Heart left ventricle (tissue), 13 donors: ENCODE measurements at regions not wholly inside any gene's neighbourhood (a gene's known extent, or its start where the extent isn't known, plus 50 kb on each side); places are given as distances from the start of the nearest gene placed in this dataset.

Source experiments
- POLR2A ChIP-seq, 2 donors: fragments of 450-650 bp; IDR thresholded peaks; one replicate each; pipeline ENCODE4 v1.6.1; 2017; ENCODE audit warnings: antibody characterized with exemption in 2 of 2, mild to moderate bottlenecking in 2 of 2, moderate library complexity in 2 of 2
- TF ChIP-seq, protein P1 (sequence below), 12 donors: fragments of 200-600 bp; sonication (generic) in 4 of 12; IDR thresholded peaks; one replicate each; pipeline versions ENCODE4 v1.5.0 to v1.8.0; 2018 to 2022; ENCODE audit warnings: antibody characterized with exemption in 12 of 12, mild to moderate bottlenecking in 5 of 12
- donor health status: ischemic (EF 13 %, LVEDD 7.1; RV severe dilation, severe dysfunction).
- donor health status: DM: no; HTN: yes; CAD: no.
- donor health status: DM: no; HTN: no; CAD: no.
- donor health status: ischemic (EF 25% LVEDD 6.9; RV normal size, moderate dysfunction).
- donor health status: ischemic (EF 25% LVEDD 5.7; RV mildly dilated, moderate dysfunction).
- donor health status: ischemic (EF 35%, LVEDD 5.7; RV mildly dilated, moderate dysfunction).
- donor health status: nonischemic (EF 11% LVEDD 7.7; RV severe dilation, severe dysfunction).
- donor health status: DM: yes; HTN: yes; CAD: no.
- donor health status: PGD.
- donor health status: ischemic (EF 29% LVEDD 5.4; RV normal size, mild dysfunction).
- donor health status: nonischemic (EF 23%, LVEDD 6.1; RV moderate dilation, normal function).

DNA sequence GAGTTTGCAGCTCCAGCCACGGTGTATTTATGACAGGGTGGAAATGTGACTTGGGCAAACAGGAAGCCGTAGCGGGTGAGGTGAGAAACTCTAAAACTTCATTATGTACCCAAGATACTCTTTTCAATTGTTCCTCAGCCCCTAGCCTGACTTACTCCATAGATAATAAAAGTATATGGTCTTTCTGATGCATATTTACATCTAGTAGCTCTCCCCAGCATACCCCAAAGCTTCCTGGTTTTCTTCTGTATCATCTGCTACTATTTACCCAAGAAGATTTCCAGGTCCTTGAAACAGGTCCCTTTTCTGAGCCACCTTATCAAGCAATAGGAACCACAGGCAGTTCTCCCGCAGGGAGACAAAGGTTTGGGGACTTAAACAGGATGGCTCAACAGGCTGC, 201.5 kb upstream of the ESRRG start:
- TF ChIP-seq, protein P1, sequence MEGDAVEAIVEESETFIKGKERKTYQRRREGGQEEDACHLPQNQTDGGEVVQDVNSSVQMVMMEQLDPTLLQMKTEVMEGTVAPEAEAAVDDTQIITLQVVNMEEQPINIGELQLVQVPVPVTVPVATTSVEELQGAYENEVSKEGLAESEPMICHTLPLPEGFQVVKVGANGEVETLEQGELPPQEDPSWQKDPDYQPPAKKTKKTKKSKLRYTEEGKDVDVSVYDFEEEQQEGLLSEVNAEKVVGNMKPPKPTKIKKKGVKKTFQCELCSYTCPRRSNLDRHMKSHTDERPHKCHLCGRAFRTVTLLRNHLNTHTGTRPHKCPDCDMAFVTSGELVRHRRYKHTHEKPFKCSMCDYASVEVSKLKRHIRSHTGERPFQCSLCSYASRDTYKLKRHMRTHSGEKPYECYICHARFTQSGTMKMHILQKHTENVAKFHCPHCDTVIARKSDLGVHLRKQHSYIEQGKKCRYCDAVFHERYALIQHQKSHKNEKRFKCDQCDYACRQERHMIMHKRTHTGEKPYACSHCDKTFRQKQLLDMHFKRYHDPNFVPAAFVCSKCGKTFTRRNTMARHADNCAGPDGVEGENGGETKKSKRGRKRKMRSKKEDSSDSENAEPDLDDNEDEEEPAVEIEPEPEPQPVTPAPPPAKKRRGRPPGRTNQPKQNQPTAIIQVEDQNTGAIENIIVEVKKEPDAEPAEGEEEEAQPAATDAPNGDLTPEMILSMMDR (IDR thresholded peaks at IDR 0.05), result no peak
- no peak for TF ChIP-seq POLR2A (IDR thresholded peaks at IDR 0.05)
